A673 (cell line): ENCODE measurements at regions not wholly inside any gene's neighbourhood (a gene's known extent, or its start where the extent isn't known, plus 50 kb on each side); places are given as distances from the start of the nearest gene placed in this dataset.

ENCODE experiments used
- BruUV-seq: library from RNA; stranded (reverse); fragments of 400-500 nt; replicated peaks from 2 replicates; lab custom pipeline; 2021; lab: Mats Ljungman, UMichigan
- CTCF ChIA-PET: fragments of 300-600 bp; sonication (Branson Sonifier 250); formaldehyde crosslinking; loops from one replicate; lab custom pipeline; 2022; ENCODE audit warnings: antibody characterized with exemption; lab: Charles Lee
- POLR2A ChIA-PET: fragments of 300-600 bp; sonication (Branson Sonifier 250); formaldehyde crosslinking; loops from one replicate; lab custom pipeline; 2022; ENCODE audit warnings: antibody characterized with exemption; ENCODE audit not compliant: low non-redundant PET; lab: Charles Lee
- DNase-seq: peaks from one replicate; pipeline ENCODE4 v3.0.0-alpha.2; 2015; ENCODE audit warnings: low spot score
- H3K27ac ChIP-seq: fragments of 200-600 bp; sonication (generic); 2 replicates; pipeline ENCODE4 v1.5.1; 2016; ENCODE audit warnings: mixed run types, low read depth, mild to moderate bottlenecking, mixed read lengths, antibody characterized with exemption, low read length; ENCODE audit not compliant: poor library complexity, severe bottlenecking
- H3K27me3 ChIP-seq: fragments of 200-600 bp; sonication (generic); replicated peaks from 2 replicates; pipeline ENCODE4 v1.6.1; 2017; ENCODE audit warnings: mixed run types, low read depth, mild to moderate bottlenecking, mixed read lengths, antibody characterized with exemption, low read length; ENCODE audit not compliant: insufficient read depth, poor library complexity
- H3K36me3 ChIP-seq: fragments of 200-600 bp; sonication (generic); 2 replicates; pipeline ENCODE4 v1.6.1; 2016; ENCODE audit warnings: mixed run types, mild to moderate bottlenecking, mixed read lengths, antibody characterized with exemption, low read length; ENCODE audit not compliant: insufficient read depth, poor library complexity, severe bottlenecking
- H3K4me1 ChIP-seq: fragments of 200-600 bp; sonication (generic); 2 replicates; pipeline ENCODE4 v1.6.1; 2017; ENCODE audit warnings: mixed run types, mild to moderate bottlenecking, mixed read lengths, antibody characterized with exemption, low read length; ENCODE audit not compliant: insufficient read depth, poor library complexity, severe bottlenecking
- H3K4me3 ChIP-seq: fragments of 200-600 bp; sonication (generic); 2 replicates; pipeline ENCODE4 v1.5.1; 2016; ENCODE audit warnings: low read depth, mixed run types, mild to moderate bottlenecking, mixed read lengths, low read length; ENCODE audit not compliant: poor library complexity, severe bottlenecking
- H3K9me3 ChIP-seq: fragments of 200-600 bp; sonication (generic); 2 replicates; pipeline ENCODE4 v1.6.1; 2016; ENCODE audit warnings: mixed run types, low read depth, mild to moderate bottlenecking, mixed read lengths, antibody characterized with exemption, low read length; ENCODE audit not compliant: poor library complexity, severe bottlenecking
- CTCF ChIP-seq: fragments of 300-800, 200-600 bp; sonication (generic); conservative IDR thresholded peaks from 2 replicates; pipeline ENCODE4 v1.5.1; 2017; ENCODE audit warnings: low read depth, mild to moderate bottlenecking, antibody characterized with exemption, low read length, moderate library complexity, mixed read lengths
- EZH2 ChIP-seq: fragments of 200-600 bp; sonication (generic); IDR thresholded peaks from 2 replicates; pipeline ENCODE4 v1.6.1; 2017; ENCODE audit warnings: borderline replicate concordance, low read depth, mild to moderate bottlenecking, mixed read lengths, antibody characterized with exemption, low read length; ENCODE audit not compliant: poor library complexity, severe bottlenecking
- intact Hi-C: fragments of 100-400 bp; cut with micrococcal nuclease; formaldehyde crosslinking; loops from one replicate; pipeline ENCODE4 v1.10.0; 2022; ENCODE audit not compliant: unreplicated experiment

GRCh38 chr16:66186251-66186785 lies 180.2 kb upstream of the CDH5 start:
- no peak overlapping the region for H3K4me3 ChIP-seq
- CTCF ChIA-PET: no interaction called here
- no peak for TF ChIP-seq CTCF
- TF ChIP-seq EZH2: no peak
- H3K36me3 ChIP-seq: no peaks in the 10 kb centered on the region
- intact Hi-C loops: no loop called here
- POLR2A ChIA-PET: no interaction called here
- peaks cover 13% of the 10 kb centered on the region for H3K4me1 ChIP-seq
- H3K9me3 ChIP-seq: no peaks in the 10 kb centered on the region
- no peak overlapping the region for H3K27ac ChIP-seq
- no TSS peak for BruUV-seq
- no peaks in the 10 kb centered on the region for H3K27me3 ChIP-seq
- DNase-seq: no peak

DNA sequence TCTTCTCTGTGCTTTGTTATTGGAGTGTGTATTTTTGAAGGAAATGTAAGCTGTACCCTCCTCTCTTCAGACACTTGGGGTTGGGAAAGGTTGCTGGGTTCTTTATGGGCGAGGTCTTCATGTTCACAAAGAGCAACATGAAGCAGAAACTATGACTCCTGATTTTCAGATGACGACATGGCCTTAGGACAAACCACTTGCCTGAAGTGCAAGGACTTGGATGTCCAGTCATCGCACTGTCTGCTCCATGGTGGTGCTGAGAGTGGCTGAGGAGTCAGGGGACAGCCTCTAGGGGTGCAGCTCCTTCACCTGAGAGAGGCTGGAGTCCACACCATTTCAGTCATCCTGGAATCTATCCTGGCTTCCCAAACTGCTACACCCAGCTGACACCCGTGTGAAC lies 183.9 kb upstream of the CDH5 start:
- Histone ChIP-seq H3K9me3 (peaks cover 19% of the 10 kb centered on the region), H3K36me3 (no peaks in the 10 kb centered on the region), H3K27me3 (no peaks in the 10 kb centered on the region), H3K4me3 (no peak overlapping the region), H3K27ac (no peak overlapping the region), H3K4me1 (no peaks in the 10 kb centered on the region)
- ChIA-PET POLR2A (no interaction called here), CTCF (no interaction called here)
- no TSS peak for BruUV-seq
- intact Hi-C loops: no loop called here
- TF ChIP-seq EZH2 (no peak), CTCF (no peak)
- DNase-seq: no peak

DNA sequence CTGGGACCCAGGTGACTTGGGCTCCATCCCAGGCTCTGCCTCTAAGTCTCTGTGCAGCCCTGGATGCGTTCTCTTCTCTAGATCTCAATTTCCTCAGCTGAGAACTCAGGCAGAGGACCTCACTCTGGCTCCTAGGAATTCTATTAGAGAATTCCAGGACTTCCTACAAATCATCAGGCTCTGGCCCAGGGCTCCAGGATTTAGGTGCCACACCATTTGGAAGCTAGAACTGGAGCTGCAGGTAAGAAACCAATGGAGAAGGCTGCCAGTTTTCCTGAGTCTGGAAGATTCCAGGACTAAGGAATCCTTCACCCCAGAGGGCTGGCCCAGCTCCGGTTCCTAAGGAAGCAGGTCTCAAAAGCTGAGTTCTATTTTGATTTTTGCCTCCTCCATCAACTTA lies 189.8 kb upstream of the CDH5 start:
- no peak overlapping the region for H3K27ac ChIP-seq
- no peak for DNase-seq
- BruUV-seq: no TSS peak
- TF ChIP-seq CTCF (no peak), EZH2 (no peak)
- ChIA-PET CTCF (no interaction called here), POLR2A (no interaction called here)
- H3K4me1 ChIP-seq: peaks cover 17% of the 10 kb centered on the region
- peaks cover 19% of the 10 kb centered on the region for H3K9me3 ChIP-seq
- H3K36me3 ChIP-seq: no peaks in the 10 kb centered on the region
- H3K27me3 ChIP-seq: no peaks in the 10 kb centered on the region
- intact Hi-C loops: no loop called here
- no peak overlapping the region for H3K4me3 ChIP-seq
